OCI-LY1 (cell line): ENCODE measurements at regions not wholly inside any gene's neighbourhood (a gene's known extent, or its start where the extent isn't known, plus 50 kb on each side); places are given as distances from the start of the nearest gene placed in this dataset.

Experiments used
- H2AFZ ChIP-seq: fragments of 200-600 bp; sonication (generic), shearing (Covaris generic); 2 replicates; pipeline ENCODE4 v1.6.0; 2014; ENCODE audit warnings: antibody characterized with exemption, mild to moderate bottlenecking, low read length
- H3F3A ChIP-seq: fragments of 200-600 bp; sonication (generic), shearing (Covaris generic); 2 replicates; pipeline ENCODE4 v1.6.0; 2014; ENCODE audit warnings: mild to moderate bottlenecking, antibody characterized with exemption, low read length, moderate library complexity; ENCODE audit not compliant: insufficient read depth
- H3K27ac ChIP-seq: fragments of 200-600 bp; sonication (generic); 2 replicates; pipeline ENCODE4 v1.5.1; 2014; ENCODE audit warnings: low read length, mixed run types, mild to moderate bottlenecking, low read depth; ENCODE audit not compliant: poor library complexity, severe bottlenecking
- H3K27me3 ChIP-seq: fragments of 200-600 bp; sonication (generic); 2 replicates; pipeline ENCODE4 v1.6.0; 2014; ENCODE audit warnings: antibody characterized with exemption, mild to moderate bottlenecking, low read length, moderate library complexity; ENCODE audit not compliant: insufficient read depth
- H3K36me3 ChIP-seq: fragments of 200-600 bp; sonication (generic); 2 replicates; pipeline ENCODE4 v1.6.1; 2014; ENCODE audit warnings: mild to moderate bottlenecking, antibody characterized with exemption, low read length, moderate library complexity, mixed read lengths; ENCODE audit not compliant: insufficient read depth
- H3K4me1 ChIP-seq: fragments of 200-600 bp; sonication (generic); 2 replicates; pipeline ENCODE4 v1.5.1; 2014; ENCODE audit warnings: mild to moderate bottlenecking, low read length, moderate library complexity; ENCODE audit not compliant: insufficient read depth, severe bottlenecking
- H3K4me2 ChIP-seq: fragments of 200-600 bp; sonication (generic), shearing (Covaris generic); 2 replicates; pipeline ENCODE4 v1.6.1; 2014; ENCODE audit warnings: low read length
- H3K4me3 ChIP-seq: fragments of 200-600 bp; sonication (generic); 2 replicates; pipeline ENCODE4 v1.5.1; 2014; ENCODE audit warnings: low read length, low read depth, mild to moderate bottlenecking, mixed read lengths; ENCODE audit not compliant: poor library complexity, severe bottlenecking
- H3K79me2 ChIP-seq: fragments of 200-600 bp; shearing (Covaris generic); 2 replicates; pipeline ENCODE4 v1.6.1; 2016; ENCODE audit warnings: mixed run types, low read length, mixed read lengths; ENCODE audit not compliant: insufficient read depth
- H3K9ac ChIP-seq: fragments of 200-600 bp; sonication (generic), shearing (Covaris generic); 2 replicates; pipeline ENCODE4 v1.6.1; 2014; ENCODE audit warnings: mild to moderate bottlenecking, low read length, mixed read lengths
- H3K9me2 ChIP-seq: fragments of 200-600 bp; sonication (generic), shearing (Covaris generic); 2 replicates; pipeline ENCODE4 v1.6.1; 2014; ENCODE audit warnings: low read depth, mild to moderate bottlenecking, low read length, mixed read lengths
- H3K9me3 ChIP-seq: fragments of 200-600 bp; shearing (Covaris generic); 2 replicates; pipeline ENCODE4 v1.6.1; 2014; ENCODE audit warnings: low read length, mixed read lengths
- H4K20me1 ChIP-seq: fragments of 200-600 bp; sonication (generic), shearing (Covaris generic); 2 replicates; pipeline ENCODE4 v1.6.0; 2016; ENCODE audit warnings: mild to moderate bottlenecking, low read length; ENCODE audit not compliant: insufficient read depth
- CTCF ChIP-seq: fragments of 200-600 bp; sonication (generic), shearing (Covaris generic); IDR thresholded peaks from 2 replicates; pipeline ENCODE4 v1.5.1; 2017; ENCODE audit warnings: mild to moderate bottlenecking, antibody characterized with exemption, low read length, moderate library complexity, mixed read lengths
- EZH2 ChIP-seq: fragments of 200-600 bp; sonication (generic), shearing (Covaris generic); IDR thresholded peaks from 2 replicates; pipeline ENCODE4 v1.8.0; 2017; ENCODE audit warnings: borderline replicate concordance, mixed run types, mild to moderate bottlenecking, antibody characterized with exemption, low read length, moderate library complexity, mixed read lengths

GRCh38 chr12:78406213-78406612 is 458.4 kb upstream of the SYT1 start:
- Histone ChIP-seq H3K4me3 (no peak overlapping the region), H3K4me2 (no peak overlapping the region), H4K20me1 (no peaks in the 10 kb centered on the region), H3K9me2 (no peaks in the 10 kb centered on the region), H3K27me3 (no peaks in the 10 kb centered on the region), H3F3A (no peaks in the 10 kb centered on the region), H3K27ac (no peak overlapping the region), H3K9ac (no peak overlapping the region), H3K4me1 (no peaks in the 10 kb centered on the region), H3K9me3 (no peaks in the 10 kb centered on the region), H3K36me3 (no peaks in the 10 kb centered on the region), H2AFZ (no peak overlapping the region), H3K79me2 (no peaks in the 10 kb centered on the region)
- no peak for TF ChIP-seq EZH2
- TF ChIP-seq CTCF, result no peak

GRCh38 chr12:78406828-78407227 is 457.7 kb upstream of the SYT1 start:
- no peak for TF ChIP-seq CTCF
- no peak for TF ChIP-seq EZH2
- Histone ChIP-seq H3K4me1 (no peaks in the 10 kb centered on the region), H4K20me1 (no peaks in the 10 kb centered on the region), H2AFZ (no peak overlapping the region), H3K9ac (no peak overlapping the region), H3K9me2 (no peaks in the 10 kb centered on the region), H3K4me3 (no peak overlapping the region), H3F3A (no peaks in the 10 kb centered on the region), H3K36me3 (no peaks in the 10 kb centered on the region), H3K9me3 (no peaks in the 10 kb centered on the region), H3K27me3 (no peaks in the 10 kb centered on the region), H3K79me2 (no peaks in the 10 kb centered on the region), H3K27ac (no peak overlapping the region), H3K4me2 (no peak overlapping the region)

- TF ChIP-seq CTCF, result no peak
- H3F3A ChIP-seq, result no peaks in the 10 kb centered on the region
- no peak overlapping the region for H3K27ac ChIP-seq
- H3K4me3 ChIP-seq, result no peak overlapping the region
- no peaks in the 10 kb centered on the region for H3K9me3 ChIP-seq
- H3K9me2 ChIP-seq, result no peaks in the 10 kb centered on the region
- H3K9ac ChIP-seq, result no peak overlapping the region
- H3K27me3 ChIP-seq, result no peaks in the 10 kb centered on the region
- no peaks in the 10 kb centered on the region for H3K79me2 ChIP-seq
- no peak overlapping the region for H3K4me2 ChIP-seq
- H4K20me1 ChIP-seq, result no peaks in the 10 kb centered on the region
- H3K4me1 ChIP-seq, result no peaks in the 10 kb centered on the region
- no peaks in the 10 kb centered on the region for H3K36me3 ChIP-seq
- no peak overlapping the region for H2AFZ ChIP-seq
Measured at GRCh38 chr12:78407722-78408121, 456.9 kb upstream of the SYT1 start.
